ENCODE measurements at regions not wholly inside any gene's neighbourhood (a gene's known extent, or its start where the extent isn't known, plus 50 kb on each side); places are given as distances from the start of the nearest gene placed in this dataset.

DNA sequence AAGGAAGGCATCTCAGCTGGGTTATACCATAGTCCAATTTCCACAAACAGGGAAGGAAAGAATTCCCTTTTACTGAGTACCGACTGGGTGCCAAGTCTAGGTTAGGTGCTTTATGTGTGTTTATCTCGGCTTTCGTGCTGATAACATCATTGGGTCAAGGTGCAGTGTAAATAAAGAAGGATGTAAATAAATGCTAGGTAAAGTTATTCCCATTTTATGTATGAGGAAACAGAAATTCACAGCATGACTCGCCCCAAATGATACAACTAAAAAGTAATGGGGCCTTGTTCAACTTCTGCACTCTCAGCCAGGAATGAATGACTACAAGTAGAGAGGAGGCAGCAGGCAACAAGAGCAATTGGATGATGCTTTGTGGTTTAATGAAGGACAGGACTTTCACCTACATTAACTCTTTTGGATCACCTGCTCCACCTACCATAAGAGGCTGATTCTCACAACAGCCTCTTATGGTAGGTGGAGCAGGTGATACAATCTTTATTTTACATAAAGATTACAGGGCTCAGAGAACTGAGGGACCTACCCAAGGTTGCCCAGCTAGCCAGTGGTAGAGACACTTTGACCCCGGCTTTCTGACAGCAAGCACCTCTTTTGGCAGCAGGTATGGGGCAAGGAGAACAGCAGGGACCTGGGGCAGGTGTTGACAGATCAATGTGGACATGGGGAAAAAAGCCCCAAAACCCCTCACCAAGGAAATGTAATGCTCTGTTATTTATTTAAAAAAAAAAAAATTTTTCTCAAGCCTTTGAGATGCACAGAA lies 213.4 kb upstream of the NUDT4 start:
- no peaks in the 10 kb centered on the region for H3K36me3 ChIP-seq (ENCODE audit: low read depth)
- peaks cover 18% of the 10 kb centered on the region for H3F3A ChIP-seq (ENCODE audit: insufficient read depth, low read depth)
- H3K27me3 ChIP-seq (ENCODE audit: insufficient read depth, low read depth): no peaks in the 10 kb centered on the region
- ChIA-PET CTCF (no interaction called here), POLR2A (ENCODE audit: unreplicated experiment) (no interaction called here)
- no peaks in the 10 kb centered on the region for H3K9me2 ChIP-seq (ENCODE audit: insufficient read depth)
- intact Hi-C loops (cut with micrococcal nuclease; ENCODE audit: unreplicated experiment): no loop called here
- peak in 1 of 2 experiments; percentile 80 for DNase-seq
- H3K9me3 ChIP-seq (ENCODE audit: insufficient read depth, low read depth): no peaks in the 10 kb centered on the region
- peak overlapping the region; percentile 16 for H3K4me2 ChIP-seq
- H3K4me3 ChIP-seq: no peak overlapping the region
- H2AFZ ChIP-seq: peak overlapping the region; percentile 36; the same call in 1 of the 2 replicates
- BruUV-seq (replicated peaks): no TSS peak
- TF ChIP-seq, protein P1, sequence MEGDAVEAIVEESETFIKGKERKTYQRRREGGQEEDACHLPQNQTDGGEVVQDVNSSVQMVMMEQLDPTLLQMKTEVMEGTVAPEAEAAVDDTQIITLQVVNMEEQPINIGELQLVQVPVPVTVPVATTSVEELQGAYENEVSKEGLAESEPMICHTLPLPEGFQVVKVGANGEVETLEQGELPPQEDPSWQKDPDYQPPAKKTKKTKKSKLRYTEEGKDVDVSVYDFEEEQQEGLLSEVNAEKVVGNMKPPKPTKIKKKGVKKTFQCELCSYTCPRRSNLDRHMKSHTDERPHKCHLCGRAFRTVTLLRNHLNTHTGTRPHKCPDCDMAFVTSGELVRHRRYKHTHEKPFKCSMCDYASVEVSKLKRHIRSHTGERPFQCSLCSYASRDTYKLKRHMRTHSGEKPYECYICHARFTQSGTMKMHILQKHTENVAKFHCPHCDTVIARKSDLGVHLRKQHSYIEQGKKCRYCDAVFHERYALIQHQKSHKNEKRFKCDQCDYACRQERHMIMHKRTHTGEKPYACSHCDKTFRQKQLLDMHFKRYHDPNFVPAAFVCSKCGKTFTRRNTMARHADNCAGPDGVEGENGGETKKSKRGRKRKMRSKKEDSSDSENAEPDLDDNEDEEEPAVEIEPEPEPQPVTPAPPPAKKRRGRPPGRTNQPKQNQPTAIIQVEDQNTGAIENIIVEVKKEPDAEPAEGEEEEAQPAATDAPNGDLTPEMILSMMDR (conservative IDR thresholded peaks at IDR 0.05): no peak
- H3K4me1 ChIP-seq (replicated peaks; ENCODE audit: insufficient read depth): peaks cover 20% of the 10 kb centered on the region
- no peaks in the 10 kb centered on the region for H3K79me2 ChIP-seq (ENCODE audit: low read depth)
- no peaks in the 10 kb centered on the region for H4K20me1 ChIP-seq (ENCODE audit: insufficient read depth)
- peak overlapping the region; percentile 57 for H3K27ac ChIP-seq

DNA sequence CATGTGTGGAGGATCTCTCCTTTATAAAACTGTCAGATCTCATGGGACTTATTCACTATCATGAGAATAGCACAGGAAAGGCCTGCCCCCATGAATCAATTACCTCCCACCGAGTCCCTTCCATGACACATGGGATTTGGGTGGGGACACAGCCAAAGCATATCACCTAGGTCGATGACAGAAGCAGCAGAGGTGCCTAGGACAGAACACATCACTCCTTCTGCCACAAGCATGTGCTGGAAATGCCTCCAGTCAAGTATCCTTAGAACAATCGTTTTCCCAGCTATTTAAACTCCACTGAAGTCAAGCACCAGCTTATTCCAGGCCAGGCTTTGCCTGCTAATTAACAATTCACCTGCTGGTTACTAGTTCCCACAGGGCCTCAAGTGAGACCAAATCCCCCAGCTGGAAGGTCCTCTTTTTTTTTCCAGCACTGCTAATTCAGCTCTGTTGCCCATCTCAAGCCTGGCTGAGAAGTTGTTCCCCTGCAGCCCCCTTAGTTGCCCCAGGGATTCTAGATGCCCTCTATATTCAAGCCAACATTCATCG lies 212.3 kb upstream of the NUDT4 start:
- no peak for DNase-seq
- Histone ChIP-seq H3K4me2 (no peak overlapping the region), H3K4me1 (replicated peaks; ENCODE audit: insufficient read depth) (peaks cover 20% of the 10 kb centered on the region), H3K27me3 (ENCODE audit: insufficient read depth, low read depth) (no peaks in the 10 kb centered on the region), H3K79me2 (ENCODE audit: low read depth) (no peaks in the 10 kb centered on the region), H3K4me3 (no peak overlapping the region), H3K9me3 (ENCODE audit: insufficient read depth, low read depth) (no peaks in the 10 kb centered on the region), H2AFZ (no peak overlapping the region), H3K9me2 (ENCODE audit: insufficient read depth) (no peaks in the 10 kb centered on the region), H3K36me3 (ENCODE audit: low read depth) (no peaks in the 10 kb centered on the region), H3K27ac (no peak overlapping the region), H3F3A (ENCODE audit: insufficient read depth, low read depth) (peaks cover 18% of the 10 kb centered on the region), H4K20me1 (ENCODE audit: insufficient read depth) (no peaks in the 10 kb centered on the region)
- TF ChIP-seq, protein P1 (conservative IDR thresholded peaks at IDR 0.05): no peak
- TF ChIP-seq EZH2 (IDR thresholded peaks at IDR 0.05; ENCODE audit: low read depth): no peak
- BruUV-seq (replicated peaks): no TSS peak
- CTCF ChIA-PET: no interaction called here
- intact Hi-C loops (cut with micrococcal nuclease; ENCODE audit: unreplicated experiment): no loop called here
- POLR2A ChIA-PET (ENCODE audit: unreplicated experiment): no interaction called here

DNA sequence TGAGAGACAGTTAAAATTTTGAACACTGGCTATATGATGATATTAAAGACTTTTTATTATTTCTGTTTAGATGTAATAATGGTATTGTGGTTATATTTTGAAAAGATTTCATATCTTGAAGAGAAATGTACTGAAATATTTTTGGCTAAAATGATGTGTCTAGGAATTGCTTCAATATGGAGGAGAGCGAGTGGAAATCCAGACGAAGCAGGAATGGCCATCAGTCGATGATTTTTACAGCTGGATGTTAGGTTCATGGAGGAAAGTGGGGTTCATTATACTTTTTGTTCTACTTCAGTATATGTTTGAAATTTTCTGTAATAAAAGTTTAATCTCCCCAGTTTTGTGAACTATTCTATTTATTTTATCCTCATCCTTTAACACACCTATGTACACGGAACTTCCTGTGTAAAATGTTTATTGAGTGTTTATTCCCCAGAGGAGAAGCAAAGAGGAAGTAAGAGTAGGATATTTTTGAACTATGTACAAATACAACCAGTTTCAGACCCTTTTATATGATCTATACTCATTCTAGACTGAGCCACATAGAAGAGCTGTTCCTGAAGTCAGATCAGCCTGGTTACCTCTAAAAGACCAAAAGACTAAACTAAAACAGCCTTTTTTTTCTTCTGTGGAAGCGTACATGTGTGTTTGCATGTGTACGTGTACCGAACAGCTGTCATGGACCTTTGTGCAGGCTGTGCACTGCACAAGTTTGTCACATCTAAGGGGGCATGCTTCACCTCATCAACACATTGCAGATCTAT lies 211.0 kb upstream of the NUDT4 start:
- no peaks in the 10 kb centered on the region for H3K9me2 ChIP-seq (ENCODE audit: insufficient read depth)
- H4K20me1 ChIP-seq (ENCODE audit: insufficient read depth): no peaks in the 10 kb centered on the region
- ChIA-PET CTCF (no interaction called here), POLR2A (ENCODE audit: unreplicated experiment) (no interaction called here)
- no peaks in the 10 kb centered on the region for H3K9me3 ChIP-seq (ENCODE audit: insufficient read depth, low read depth)
- no peaks in the 10 kb centered on the region for H3K79me2 ChIP-seq (ENCODE audit: low read depth)
- H3K27ac ChIP-seq: no peak overlapping the region
- TF ChIP-seq, protein P1 (conservative IDR thresholded peaks at IDR 0.05): no peak
- no peak for TF ChIP-seq EZH2 (IDR thresholded peaks at IDR 0.05; ENCODE audit: low read depth)
- intact Hi-C loops (cut with micrococcal nuclease; ENCODE audit: unreplicated experiment): no loop called here
- H3K36me3 ChIP-seq (ENCODE audit: low read depth): no peaks in the 10 kb centered on the region
- H3K4me3 ChIP-seq: no peak overlapping the region
- peaks cover 18% of the 10 kb centered on the region for H3F3A ChIP-seq (ENCODE audit: insufficient read depth, low read depth)
- peaks cover 20% of the 10 kb centered on the region for H3K4me1 ChIP-seq (replicated peaks; ENCODE audit: insufficient read depth)
- no TSS peak for BruUV-seq (replicated peaks)
- no peak overlapping the region for H3K4me2 ChIP-seq
- no peak for DNase-seq
- no peak overlapping the region for H2AFZ ChIP-seq
- H3K27me3 ChIP-seq (ENCODE audit: insufficient read depth, low read depth): no peaks in the 10 kb centered on the region
